Type B pancreatic cell (in vitro differentiated cells): ENCODE measurements at regions not wholly inside any gene's neighbourhood (a gene's known extent, or its start where the extent isn't known, plus 50 kb on each side); places are given as distances from the start of the nearest gene placed in this dataset.

Experiments used
- DNase-seq: peaks from one replicate; pipeline ENCODE4 v3.0.0; 2021; ENCODE audit warnings: mixed read lengths; ENCODE audit not compliant: unreplicated experiment; ENCODE audit errors: extremely low spot score
- H3K27ac Mint-ChIP-seq: 2 replicates; pipeline ENCODE4 v1.8.0; 2021; ENCODE audit warnings: mild to moderate bottlenecking, mixed read lengths
- H3K27me3 Mint-ChIP-seq: 2 replicates; pipeline ENCODE4 v1.8.0; 2021; ENCODE audit warnings: mixed read lengths
- H3K36me3 Mint-ChIP-seq: 2 replicates; pipeline ENCODE4 v1.8.0; 2021; ENCODE audit warnings: mixed read lengths
- H3K4me1 Mint-ChIP-seq: one replicate; pipeline ENCODE4 v1.8.0; 2021; ENCODE audit warnings: mixed read lengths; ENCODE audit not compliant: unreplicated experiment
- H3K4me3 Mint-ChIP-seq: 2 replicates; pipeline ENCODE4 v1.8.0; 2021; ENCODE audit warnings: mild to moderate bottlenecking, mixed read lengths
- H3K9me3 Mint-ChIP-seq: 2 replicates; pipeline ENCODE4 v1.8.0; 2021; ENCODE audit warnings: mixed read lengths
- TF ChIP-seq, protein P1 (sequence below): fragments of 200-600 bp; sonication (generic); conservative IDR thresholded peaks from 2 replicates; pipeline ENCODE4 v1.5.0; 2021; ENCODE audit warnings: antibody characterized with exemption, mild to moderate bottlenecking

DNA sequence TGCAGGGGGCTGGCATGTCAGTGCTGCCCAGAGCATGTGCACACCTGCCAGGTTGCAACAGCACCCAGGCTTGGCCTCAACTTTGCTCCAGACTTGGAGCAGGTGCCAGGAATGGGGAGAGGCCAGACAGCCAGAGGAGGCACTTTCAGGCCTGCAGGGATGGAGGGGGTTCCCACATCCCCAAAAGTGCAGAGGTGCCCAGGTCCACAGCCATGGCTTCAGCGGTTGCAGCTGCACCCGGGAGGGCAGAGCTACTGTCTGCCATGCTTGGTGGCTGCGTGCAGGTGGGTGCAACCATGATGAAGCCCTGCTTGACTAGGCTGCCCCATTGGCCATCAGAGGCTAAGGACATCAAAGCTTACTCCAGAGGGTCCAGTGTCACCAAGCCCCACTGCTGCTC lies 196.8 kb upstream of the VRK2 start:
- H3K27ac Mint-ChIP-seq: no peak overlapping the region
- no peak overlapping the region for H3K4me3 Mint-ChIP-seq
- H3K27me3 Mint-ChIP-seq: no peaks in the 10 kb centered on the region
- TF ChIP-seq, protein P1, sequence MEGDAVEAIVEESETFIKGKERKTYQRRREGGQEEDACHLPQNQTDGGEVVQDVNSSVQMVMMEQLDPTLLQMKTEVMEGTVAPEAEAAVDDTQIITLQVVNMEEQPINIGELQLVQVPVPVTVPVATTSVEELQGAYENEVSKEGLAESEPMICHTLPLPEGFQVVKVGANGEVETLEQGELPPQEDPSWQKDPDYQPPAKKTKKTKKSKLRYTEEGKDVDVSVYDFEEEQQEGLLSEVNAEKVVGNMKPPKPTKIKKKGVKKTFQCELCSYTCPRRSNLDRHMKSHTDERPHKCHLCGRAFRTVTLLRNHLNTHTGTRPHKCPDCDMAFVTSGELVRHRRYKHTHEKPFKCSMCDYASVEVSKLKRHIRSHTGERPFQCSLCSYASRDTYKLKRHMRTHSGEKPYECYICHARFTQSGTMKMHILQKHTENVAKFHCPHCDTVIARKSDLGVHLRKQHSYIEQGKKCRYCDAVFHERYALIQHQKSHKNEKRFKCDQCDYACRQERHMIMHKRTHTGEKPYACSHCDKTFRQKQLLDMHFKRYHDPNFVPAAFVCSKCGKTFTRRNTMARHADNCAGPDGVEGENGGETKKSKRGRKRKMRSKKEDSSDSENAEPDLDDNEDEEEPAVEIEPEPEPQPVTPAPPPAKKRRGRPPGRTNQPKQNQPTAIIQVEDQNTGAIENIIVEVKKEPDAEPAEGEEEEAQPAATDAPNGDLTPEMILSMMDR: no peak
- DNase-seq: no peak
- no peaks in the 10 kb centered on the region for H3K4me1 Mint-ChIP-seq
- H3K9me3 Mint-ChIP-seq: no peaks in the 10 kb centered on the region
- no peaks in the 10 kb centered on the region for H3K36me3 Mint-ChIP-seq

DNA sequence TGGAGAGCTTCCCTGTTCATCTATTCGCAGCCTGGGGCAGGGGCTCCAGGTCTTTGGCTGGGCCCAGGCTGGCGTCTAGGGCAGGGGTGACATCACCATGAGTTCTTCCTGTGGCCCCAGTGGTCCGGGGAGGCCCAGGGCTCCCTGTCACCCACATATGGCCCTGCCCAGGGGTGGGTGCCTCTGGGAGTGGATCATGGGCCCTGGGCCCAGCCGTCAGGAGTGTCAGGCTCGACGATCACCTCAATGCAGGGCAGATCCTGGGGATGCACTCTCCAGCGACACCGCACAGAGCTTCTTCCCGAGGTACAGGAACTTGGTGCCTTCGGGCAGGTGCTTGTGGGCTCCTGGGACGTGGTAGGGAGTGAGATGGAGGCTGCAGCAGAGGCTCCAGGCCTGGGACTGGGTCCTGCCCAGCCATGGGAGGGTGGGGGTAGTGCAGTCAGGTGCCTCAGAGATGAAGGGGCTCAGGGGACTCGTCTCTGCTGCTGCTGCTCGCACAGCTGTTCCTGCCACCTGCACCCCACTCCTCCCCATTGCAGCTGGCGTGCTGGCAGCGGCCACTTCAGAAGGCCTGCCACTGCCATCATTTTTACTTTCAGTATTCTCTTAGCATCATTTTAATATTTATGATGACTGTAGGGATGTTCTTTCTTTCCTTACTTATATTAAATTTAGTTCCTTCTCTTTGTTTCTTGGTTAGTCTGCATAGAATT lies 196.0 kb upstream of the VRK2 start:
- no peaks in the 10 kb centered on the region for H3K9me3 Mint-ChIP-seq
- no peak overlapping the region for H3K27ac Mint-ChIP-seq
- H3K4me1 Mint-ChIP-seq: no peaks in the 10 kb centered on the region
- no peaks in the 10 kb centered on the region for H3K27me3 Mint-ChIP-seq
- no peak overlapping the region for H3K4me3 Mint-ChIP-seq
- no peaks in the 10 kb centered on the region for H3K36me3 Mint-ChIP-seq
- TF ChIP-seq, protein P1: no peak
- no peak for DNase-seq

- TF ChIP-seq, protein P1: no peak
- H3K4me1 Mint-ChIP-seq: no peaks in the 10 kb centered on the region
- H3K27me3 Mint-ChIP-seq: no peaks in the 10 kb centered on the region
- H3K27ac Mint-ChIP-seq: no peak overlapping the region
- no peak for DNase-seq
- H3K9me3 Mint-ChIP-seq: no peaks in the 10 kb centered on the region
- H3K4me3 Mint-ChIP-seq: no peak overlapping the region
- no peaks in the 10 kb centered on the region for H3K36me3 Mint-ChIP-seq
Measured at GRCh38 chr2:57855212-57855611, 191.4 kb upstream of the VRK2 start.

DNA sequence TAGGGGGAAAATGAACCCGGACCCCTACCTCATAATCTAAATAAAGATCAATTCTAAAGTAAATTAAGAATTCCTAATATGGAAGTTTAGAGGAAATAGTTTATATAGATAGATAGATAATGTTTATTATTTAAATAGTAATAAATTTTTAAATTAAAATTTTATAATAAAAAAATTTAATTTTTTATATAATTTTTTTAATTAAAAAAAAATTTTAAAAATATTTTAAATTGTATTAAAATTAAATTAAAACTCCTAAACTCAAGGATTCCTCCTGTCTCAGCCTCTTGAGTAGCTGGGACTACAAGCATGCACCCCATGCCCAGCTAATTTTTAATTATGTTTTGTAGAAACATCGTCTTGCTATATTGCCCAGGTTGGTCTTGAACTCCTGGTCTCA lies 186.9 kb upstream of the VRK2 start:
- DNase-seq: no peak
- Mint-ChIP-seq H3K27me3 (no peaks in the 10 kb centered on the region), H3K4me1 (no peaks in the 10 kb centered on the region), H3K27ac (no peak overlapping the region), H3K36me3 (no peaks in the 10 kb centered on the region), H3K9me3 (no peaks in the 10 kb centered on the region), H3K4me3 (no peak overlapping the region)
- TF ChIP-seq, protein P1: no peak

DNA sequence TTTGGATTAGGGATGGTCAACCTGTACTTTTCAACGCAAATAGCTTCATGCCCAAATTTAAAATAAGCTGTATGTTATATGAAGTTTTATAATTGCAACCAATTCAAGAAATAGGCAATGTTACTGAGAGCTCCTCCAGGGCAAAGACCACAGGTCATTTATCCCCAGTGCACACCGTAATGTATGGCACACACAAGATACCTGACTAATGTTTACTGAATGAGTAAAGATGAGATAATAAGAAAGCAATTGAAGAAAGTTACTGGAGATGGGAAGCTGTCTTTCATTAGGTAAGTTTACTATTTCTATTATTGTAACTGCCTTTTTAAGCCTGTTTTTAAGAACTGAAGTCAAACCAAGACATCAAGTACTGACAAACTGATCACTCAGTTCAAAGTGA lies 184.5 kb upstream of the VRK2 start:
- Mint-ChIP-seq H3K9me3 (no peaks in the 10 kb centered on the region), H3K4me1 (no peaks in the 10 kb centered on the region), H3K4me3 (no peak overlapping the region), H3K27me3 (no peaks in the 10 kb centered on the region), H3K36me3 (no peaks in the 10 kb centered on the region), H3K27ac (no peak overlapping the region)
- TF ChIP-seq, protein P1: no peak
- no peak for DNase-seq
